ENCODE measurements at regions not wholly inside any gene's neighbourhood (a gene's known extent, or its start where the extent isn't known, plus 50 kb on each side); places are given as distances from the start of the nearest gene placed in this dataset.
A peak's percentile ranks its signal among the peaks of the same experiment; 100 is the strongest.

GRCh38 chr2:64704161-64704560, 50.4 kb upstream of the SERTAD2 start:
- DNase-seq: no peak

- DNase-seq: no peak
Observed at GRCh38 chr2:64704996-64705395, 51.3 kb upstream of the SERTAD2 start.

DNA sequence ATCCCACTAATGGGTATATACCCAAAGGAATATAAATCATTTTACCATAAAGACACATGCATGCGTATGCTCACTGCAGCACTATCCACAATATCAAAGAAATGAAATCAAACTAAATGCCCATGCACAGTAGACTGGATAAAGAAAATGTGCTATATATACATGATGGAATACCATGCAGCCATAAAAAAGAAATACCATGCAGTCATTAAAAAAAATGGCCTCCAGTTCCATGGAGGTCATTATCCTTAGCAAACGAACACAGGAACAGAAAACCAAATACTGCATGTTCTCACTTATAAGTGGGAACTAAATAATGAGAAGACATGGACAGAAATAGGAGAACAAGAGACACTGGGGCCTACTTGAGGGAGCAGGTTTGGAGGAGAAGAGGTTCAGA, 53.6 kb upstream of the SERTAD2 start:
- DNase-seq: no peak

DNA sequence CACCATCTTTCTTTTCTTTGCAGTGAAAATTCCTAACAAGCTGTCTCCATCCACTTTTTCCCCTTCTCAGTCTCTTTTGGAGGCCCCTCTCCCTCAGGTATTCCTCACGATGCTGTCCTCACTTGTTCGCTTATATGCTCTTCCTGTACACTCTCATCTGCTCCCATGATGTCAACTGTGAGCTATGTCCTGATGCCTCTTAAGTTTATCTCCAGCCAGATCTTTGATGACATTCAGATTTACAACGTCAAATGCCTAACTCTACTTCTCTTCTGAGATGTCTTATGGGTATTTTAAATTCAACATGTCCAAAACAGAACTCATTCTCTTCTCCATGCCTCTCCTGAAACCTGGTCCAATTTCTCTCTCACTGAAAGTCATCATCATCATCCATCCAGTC, 55.1 kb upstream of the SERTAD2 start:
- no peak for DNase-seq

DNA sequence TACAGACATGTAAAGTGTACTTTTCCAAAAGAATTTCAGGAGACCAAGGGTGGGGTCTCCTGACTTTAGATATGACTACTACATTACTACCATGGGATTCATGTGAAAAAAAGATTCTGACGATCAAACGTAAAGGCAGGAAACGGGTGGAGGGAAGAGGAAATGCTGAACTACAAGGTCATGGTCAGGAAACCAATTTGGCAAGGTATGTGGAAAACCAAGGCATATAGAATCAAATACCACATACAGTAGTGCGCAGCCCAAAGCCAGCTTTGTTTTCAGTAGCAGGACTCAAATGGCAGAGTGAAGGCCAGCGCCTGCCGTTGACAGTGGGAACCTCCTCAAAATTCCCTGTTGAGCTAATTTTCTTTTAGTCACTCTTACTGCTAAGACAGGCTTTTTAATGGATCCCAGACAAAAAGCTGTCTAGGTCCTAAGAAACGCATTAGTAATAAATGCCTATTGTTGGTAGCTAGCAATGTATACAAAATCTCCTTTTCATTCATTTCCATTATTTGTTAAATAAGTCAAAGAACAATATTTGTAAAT, 57.6 kb upstream of the SERTAD2 start:
- no peak for DNase-seq

- no peak for DNase-seq
Observed at GRCh38 chr2:64713686-64714085, 60.0 kb upstream of the SERTAD2 start.

DNA sequence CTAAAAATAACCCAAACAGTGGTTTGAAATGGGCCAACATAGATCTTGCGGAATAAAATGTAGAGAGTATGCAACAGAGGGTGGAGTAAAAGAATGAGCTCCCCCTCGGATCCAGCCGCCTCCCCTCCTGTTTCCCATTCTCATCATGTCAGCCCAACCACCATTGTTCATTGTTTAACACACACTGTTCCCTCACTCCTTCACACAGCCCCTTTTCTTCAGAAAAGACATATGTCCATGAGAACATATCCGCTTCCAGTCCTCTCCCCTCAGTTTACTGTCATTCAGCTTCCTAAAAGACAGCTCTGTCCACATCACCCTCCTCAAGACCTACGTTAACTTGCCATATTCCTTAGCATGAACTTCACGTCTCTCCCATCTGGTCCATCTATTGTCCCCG, 62.9 kb upstream of the SERTAD2 start:
- DNase-seq: no peak

DNA sequence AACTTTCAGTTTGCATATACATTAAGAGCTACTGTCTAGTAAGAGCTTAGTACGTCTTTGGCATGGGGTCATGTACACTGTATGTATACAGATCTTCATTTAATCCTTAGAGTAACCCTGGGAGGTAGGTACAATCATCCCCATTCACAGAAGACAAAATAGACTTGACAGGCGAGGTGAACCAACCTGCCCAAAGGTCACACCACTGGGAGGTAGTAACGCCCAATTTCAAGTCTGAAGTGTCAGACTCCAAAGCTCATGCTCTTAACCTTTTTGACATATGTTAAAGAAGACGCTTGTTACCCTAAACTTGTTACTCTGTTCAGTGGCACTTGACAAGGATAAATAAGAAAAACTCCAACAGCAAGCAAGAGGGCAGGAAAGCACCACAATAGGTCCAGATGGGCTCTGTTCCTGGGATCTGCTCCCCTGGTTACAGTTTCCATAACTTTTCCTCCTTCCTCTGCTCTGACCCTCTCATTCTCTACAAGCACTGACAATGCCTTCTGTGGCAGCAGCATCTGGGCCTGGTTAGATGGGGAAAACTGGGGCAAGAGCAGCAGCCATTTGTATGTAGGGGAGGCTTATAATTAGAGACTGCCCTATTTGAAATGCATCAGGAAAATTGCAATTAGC, 64.7 kb upstream of the SERTAD2 start:
- no peak for DNase-seq

DNA sequence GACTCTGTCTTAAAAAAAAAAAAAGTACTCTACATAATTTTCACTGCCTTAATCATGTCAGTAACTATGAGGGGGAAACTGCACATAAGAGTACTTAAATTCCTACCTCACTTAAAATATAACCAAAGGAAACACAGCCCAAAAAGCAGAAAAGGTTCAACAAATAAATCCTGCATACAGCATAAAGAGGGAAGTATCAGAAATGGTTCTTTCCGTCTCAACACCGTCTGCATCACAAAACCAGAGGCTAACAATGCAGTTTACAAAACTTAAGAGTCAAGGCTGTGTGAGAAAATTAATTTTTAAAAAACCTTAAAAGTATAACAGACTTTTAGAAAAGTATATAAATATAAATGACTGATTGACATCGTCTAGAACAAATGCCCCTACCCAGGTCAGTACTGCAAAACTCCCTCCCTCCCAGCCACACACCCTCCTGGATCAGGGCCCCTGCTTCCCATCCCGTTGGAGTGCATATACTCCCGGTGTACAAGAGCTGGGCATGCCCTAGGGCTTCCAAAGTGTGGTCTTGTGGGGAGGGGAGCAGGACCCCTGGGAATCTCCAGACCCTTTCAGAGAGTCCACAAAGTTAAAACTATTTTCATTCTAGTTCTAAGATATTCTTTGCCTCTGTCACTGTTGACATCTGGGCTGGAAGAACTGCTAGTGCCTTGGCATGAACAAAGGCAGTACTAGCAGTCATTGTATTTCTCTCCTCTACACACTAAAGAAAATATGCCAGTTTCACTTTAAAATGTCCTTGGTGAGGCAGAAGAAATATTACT, 67.0 kb upstream of the SERTAD2 start:
- DNase-seq: no peak

- no peak for DNase-seq
Observed at GRCh38 chr2:64721320-64721623, 67.6 kb upstream of the SERTAD2 start.

GRCh38 chr2:64722291-64723044, 68.8 kb upstream of the SERTAD2 start:
- no peak for DNase-seq

GRCh38 chr2:64727013-64727767, 73.5 kb upstream of the SERTAD2 start:
- DNase-seq: no peak

GRCh38 chr2:64727843-64728463, 74.2 kb upstream of the SERTAD2 start:
- no peak for DNase-seq

DNA sequence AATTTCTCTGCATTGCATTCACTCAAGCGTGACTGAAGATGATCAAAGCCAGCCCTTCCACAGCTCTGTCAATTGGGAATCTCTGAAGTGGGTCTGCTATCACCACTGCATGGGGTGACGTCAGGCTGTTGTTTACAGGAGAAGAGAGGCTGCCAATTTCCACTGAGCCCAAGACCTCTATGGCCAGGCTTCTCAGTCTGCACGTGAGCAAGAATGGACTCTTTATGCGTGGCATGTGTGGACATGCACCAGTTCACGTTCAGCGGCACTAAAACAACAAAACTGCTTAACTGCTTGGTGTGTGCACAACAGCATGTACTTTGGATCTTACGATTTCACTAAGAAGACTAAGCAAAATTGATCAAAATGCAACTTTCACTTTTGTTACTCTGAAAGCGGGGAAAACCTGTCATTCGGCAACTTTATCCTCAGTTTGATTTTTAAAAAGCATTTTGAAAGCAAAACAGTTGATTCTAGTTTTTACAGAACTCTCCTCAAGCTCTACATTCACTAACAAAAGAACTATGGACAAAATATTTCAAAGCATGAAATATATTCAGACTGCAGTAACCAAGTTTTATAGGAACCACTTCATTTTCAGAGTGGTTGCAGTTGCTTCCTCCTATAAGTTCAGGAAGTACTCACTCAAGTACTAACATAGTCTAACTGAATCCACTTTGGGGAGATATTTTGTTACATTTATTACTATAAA, 77.0 kb upstream of the SERTAD2 start:
- DNase-seq: peak; percentile 43

DNA sequence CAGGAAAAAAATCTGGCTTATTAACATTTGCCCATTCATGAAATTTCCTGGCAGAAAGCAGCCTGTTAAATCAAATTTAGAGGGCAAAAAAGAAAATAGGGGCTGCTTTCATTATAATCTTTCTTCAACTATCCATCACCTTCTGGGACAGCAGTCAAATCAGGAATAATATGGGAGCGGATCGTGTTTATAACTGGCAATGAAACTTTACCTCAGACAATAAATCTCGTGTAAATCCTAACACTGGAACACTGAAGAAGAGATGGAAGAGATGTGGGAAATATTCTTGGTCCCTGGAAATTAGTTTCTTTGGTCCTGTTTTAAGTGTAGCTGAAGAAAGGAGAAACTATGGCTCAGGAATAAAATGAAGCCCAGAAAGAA, 77.5 kb upstream of the SERTAD2 start:
- no peak for DNase-seq

- no peak for DNase-seq
Observed at GRCh38 chr2:64731746-64732145, 78.0 kb upstream of the SERTAD2 start.

DNA sequence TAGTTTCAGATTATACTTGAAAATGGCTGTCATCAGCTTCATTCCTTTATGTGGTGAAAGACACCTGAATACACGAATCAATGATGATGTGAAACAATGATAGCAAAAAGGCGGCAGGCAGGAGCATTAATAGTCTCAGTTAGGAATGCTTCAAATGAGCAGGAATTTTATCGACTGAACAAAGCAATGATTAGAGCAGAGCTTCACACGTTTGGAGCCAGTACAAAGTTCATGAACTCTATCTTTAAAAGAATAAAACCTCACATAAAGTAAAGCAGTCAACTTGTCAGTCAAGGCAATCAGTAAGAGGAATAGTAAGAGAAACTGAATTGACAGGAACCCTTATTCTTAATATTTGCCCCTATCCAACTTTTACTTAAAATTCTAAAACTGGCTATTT, 78.4 kb upstream of the SERTAD2 start:
- no peak for DNase-seq

GRCh38 chr2:64735504-64735903, 81.8 kb upstream of the SERTAD2 start:
- DNase-seq: no peak

DNA sequence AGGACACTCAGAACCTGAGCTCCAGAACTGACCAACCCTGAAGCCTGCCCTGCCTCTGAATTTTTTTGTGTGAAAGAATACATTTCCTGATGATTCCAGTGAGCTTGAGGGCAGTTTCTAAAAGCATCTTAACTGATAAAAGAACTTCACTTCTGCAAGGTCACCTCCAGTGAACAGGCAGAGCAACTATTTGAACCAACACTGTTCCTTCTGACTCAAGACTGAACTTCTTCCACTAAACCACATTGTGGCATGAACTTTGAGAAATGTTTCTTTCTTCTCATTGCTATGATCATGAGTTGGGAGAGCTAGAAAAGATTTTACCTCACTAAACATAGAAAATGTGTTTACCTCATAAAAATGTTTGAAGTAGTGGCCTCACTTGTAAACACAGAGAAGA, 83.8 kb upstream of the SERTAD2 start:
- DNase-seq: no peak

- no peak for DNase-seq
Observed at GRCh38 chr2:64738026-64738425, 84.3 kb upstream of the SERTAD2 start.

GRCh38 chr2:64742678-64743077, 89.0 kb upstream of the SERTAD2 start:
- DNase-seq: no peak

All from renal pelvis (tissue), 1 donor.